Brain microvascular endothelial cell (primary cell): ENCODE measurements at regions not wholly inside any gene's neighbourhood (a gene's known extent, or its start where the extent isn't known, plus 50 kb on each side); places are given as distances from the start of the nearest gene placed in this dataset.

Experiments
- DNase-seq: peaks from one replicate; pipeline ENCODE4 v3.0.0-alpha.2; 2020
- H3K27ac ChIP-seq: fragments of 250-450 bp; sonication (Bioruptor Pico); 2 replicates; pipeline ENCODE4 v1.5.1; 2020; ENCODE audit warnings: mild to moderate bottlenecking, moderate library complexity
- H3K27me3 ChIP-seq: fragments of 250-450 bp; sonication (Bioruptor Pico); replicated peaks from 2 replicates; pipeline ENCODE4 v1.5.1; 2020; ENCODE audit warnings: mild to moderate bottlenecking
- H3K36me3 ChIP-seq: fragments of 250-450 bp; sonication (Bioruptor Pico); replicated peaks from 2 replicates; pipeline ENCODE4 v1.5.1; 2020; ENCODE audit warnings: mild to moderate bottlenecking
- H3K4me3 ChIP-seq: 2 replicates; pipeline ENCODE4 v1.5.1; 2011; ENCODE audit warnings: low read depth, mild to moderate bottlenecking, control low read depth, low read length, moderate library complexity
- in situ Hi-C: cut with HindIII; loops from 2 replicates; pipeline ENCODE4 v1.10.0; 2017; ENCODE audit warnings: low sequenced_read_pairs, low pct_ligation_motif_present
- TF ChIP-seq, protein P1 (sequence below): IDR thresholded peaks from 2 replicates; pipeline ENCODE4 v1.5.1; 2011; ENCODE audit warnings: low read depth, mild to moderate bottlenecking, moderate library complexity, low read length, control low read depth, inconsistent platforms; ENCODE audit errors: missing control alignments

GRCh38 chr18:77821892-77822291 lies 572.2 kb downstream of the GALR1 start:
- in situ Hi-C loops, result no loop called here
- TF ChIP-seq, protein P1, sequence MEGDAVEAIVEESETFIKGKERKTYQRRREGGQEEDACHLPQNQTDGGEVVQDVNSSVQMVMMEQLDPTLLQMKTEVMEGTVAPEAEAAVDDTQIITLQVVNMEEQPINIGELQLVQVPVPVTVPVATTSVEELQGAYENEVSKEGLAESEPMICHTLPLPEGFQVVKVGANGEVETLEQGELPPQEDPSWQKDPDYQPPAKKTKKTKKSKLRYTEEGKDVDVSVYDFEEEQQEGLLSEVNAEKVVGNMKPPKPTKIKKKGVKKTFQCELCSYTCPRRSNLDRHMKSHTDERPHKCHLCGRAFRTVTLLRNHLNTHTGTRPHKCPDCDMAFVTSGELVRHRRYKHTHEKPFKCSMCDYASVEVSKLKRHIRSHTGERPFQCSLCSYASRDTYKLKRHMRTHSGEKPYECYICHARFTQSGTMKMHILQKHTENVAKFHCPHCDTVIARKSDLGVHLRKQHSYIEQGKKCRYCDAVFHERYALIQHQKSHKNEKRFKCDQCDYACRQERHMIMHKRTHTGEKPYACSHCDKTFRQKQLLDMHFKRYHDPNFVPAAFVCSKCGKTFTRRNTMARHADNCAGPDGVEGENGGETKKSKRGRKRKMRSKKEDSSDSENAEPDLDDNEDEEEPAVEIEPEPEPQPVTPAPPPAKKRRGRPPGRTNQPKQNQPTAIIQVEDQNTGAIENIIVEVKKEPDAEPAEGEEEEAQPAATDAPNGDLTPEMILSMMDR, result no peak
- Histone ChIP-seq H3K4me3 (no peak overlapping the region), H3K36me3 (no peaks in the 10 kb centered on the region), H3K27me3 (no peaks in the 10 kb centered on the region), H3K27ac (no peak overlapping the region)
- no peak for DNase-seq

GRCh38 chr18:77822632-77823031 lies 573.0 kb downstream of the GALR1 start:
- no peaks in the 10 kb centered on the region for H3K27me3 ChIP-seq
- no peak overlapping the region for H3K27ac ChIP-seq
- H3K36me3 ChIP-seq, result no peaks in the 10 kb centered on the region
- in situ Hi-C loops, result no loop called here
- H3K4me3 ChIP-seq, result no peak overlapping the region
- TF ChIP-seq, protein P1, result no peak
- DNase-seq, result no peak

GRCh38 chr18:77833807-77834206 lies 584.2 kb downstream of the GALR1 start:
- TF ChIP-seq, protein P1, result no peak
- H3K36me3 ChIP-seq, result no peaks in the 10 kb centered on the region
- no peak overlapping the region for H3K27ac ChIP-seq
- no peak for DNase-seq
- H3K27me3 ChIP-seq, result no peaks in the 10 kb centered on the region
- no peak overlapping the region for H3K4me3 ChIP-seq
- in situ Hi-C loops, result no loop called here

- in situ Hi-C loops, result no loop called here
- no peaks in the 10 kb centered on the region for H3K36me3 ChIP-seq
- no peak overlapping the region for H3K4me3 ChIP-seq
- H3K27me3 ChIP-seq, result no peaks in the 10 kb centered on the region
- no peak for DNase-seq
- no peak overlapping the region for H3K27ac ChIP-seq
- TF ChIP-seq, protein P1, result no peak
These were observed 602.2 kb downstream of the GALR1 start for GRCh38 chr18:77851802-77852201.

DNA sequence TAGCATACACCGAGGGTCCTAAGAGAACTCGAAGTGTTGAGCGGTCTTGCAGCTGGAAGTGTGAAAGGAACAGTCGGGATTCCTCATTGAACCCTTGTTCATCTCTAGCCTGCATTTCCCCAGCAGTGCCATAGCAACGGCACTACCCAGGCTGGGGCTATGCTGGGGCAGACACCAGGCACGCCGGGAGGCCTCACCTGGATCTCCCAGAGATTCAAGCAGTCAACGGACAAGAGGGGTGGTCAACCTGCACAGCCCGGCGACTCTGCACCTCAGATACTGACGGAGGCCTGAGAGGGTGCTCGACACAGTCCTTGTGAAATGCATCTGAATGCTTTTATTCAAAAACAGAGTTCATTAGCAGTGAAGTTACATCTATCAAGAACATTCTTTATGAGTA lies 604.2 kb downstream of the GALR1 start:
- in situ Hi-C loops, result no loop called here
- Histone ChIP-seq H3K36me3 (no peaks in the 10 kb centered on the region), H3K27ac (no peak overlapping the region), H3K27me3 (no peaks in the 10 kb centered on the region), H3K4me3 (no peak overlapping the region)
- TF ChIP-seq, protein P1, result no peak
- DNase-seq, result no peak

DNA sequence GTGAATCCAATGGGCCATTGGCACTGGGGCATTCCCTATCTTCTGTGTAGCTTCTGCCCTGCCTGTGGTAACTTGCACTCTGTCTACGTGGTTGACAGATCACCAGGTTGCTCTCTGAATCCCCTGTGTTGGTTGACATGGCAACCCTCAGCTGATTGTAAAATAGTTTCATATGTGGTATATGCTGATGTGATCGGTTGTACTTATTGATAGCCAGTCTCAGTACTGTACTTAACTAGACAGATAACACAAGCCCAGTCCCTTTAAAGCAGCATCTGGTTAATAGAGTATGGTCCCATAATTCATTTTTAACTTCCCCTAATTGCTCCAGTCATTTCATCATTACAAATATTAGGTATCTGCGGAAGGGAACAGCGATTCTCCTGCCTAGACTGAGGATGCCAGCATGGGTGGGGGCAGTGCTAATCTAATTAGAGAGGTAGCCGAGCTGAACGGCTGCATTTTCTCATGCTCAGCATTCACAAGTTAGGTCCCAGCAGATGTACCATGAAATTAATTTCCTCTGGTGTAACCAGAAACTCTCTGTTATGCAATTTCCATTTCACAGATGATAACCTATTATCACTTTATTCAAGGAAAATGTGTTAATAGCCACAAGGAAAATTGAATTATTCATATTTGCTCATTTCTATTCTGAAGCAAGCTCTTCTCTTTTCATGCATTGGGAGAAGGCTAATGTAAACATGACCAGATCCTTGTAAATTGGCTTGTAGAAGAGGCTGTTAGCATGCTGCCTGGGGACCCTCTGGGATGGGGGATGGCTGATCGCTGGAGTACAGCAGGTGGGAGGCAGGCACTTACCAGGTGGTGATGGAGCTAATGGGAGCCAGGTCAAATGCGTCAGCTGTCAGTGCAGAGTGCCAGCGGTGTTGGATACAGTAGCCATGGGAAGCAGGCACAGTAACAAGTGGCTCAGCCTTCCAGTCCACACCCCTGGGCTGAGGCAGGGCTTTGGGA lies 608.3 kb downstream of the GALR1 start:
- DNase-seq, result no peak
- TF ChIP-seq, protein P1, result no peak
- H3K27ac ChIP-seq, result no peak overlapping the region
- H3K27me3 ChIP-seq, result no peaks in the 10 kb centered on the region
- in situ Hi-C loops, result no loop called here
- no peak overlapping the region for H3K4me3 ChIP-seq
- no peaks in the 10 kb centered on the region for H3K36me3 ChIP-seq
